IMR-90 (cell line): ENCODE measurements at regions not wholly inside any gene's neighbourhood (a gene's known extent, or its start where the extent isn't known, plus 50 kb on each side); places are given as distances from the start of the nearest gene placed in this dataset.

Experiments
- ATAC-seq: fragments of 200-7000 bp; cut with Tn5 transposase; 2 replicates; pipeline ENCODE4 v1.9.1; 2020; ENCODE audit warnings: low read depth, mild to moderate bottlenecking, moderate library complexity
- BruUV-seq: library from RNA; stranded (reverse); fragments of 400-500 nt; replicated peaks from 2 replicates; lab custom pipeline; 2021; lab: Mats Ljungman, UMichigan
- CTCF ChIA-PET: fragments of 300-600 bp; formaldehyde crosslinking; extraction: SDS; loops from one replicate; lab custom pipeline; 2021; ENCODE audit warnings: antibody characterized with exemption; lab: Yijun Ruan, JAX
- POLR2A ChIA-PET: fragments of 300-600 bp; sonication (Branson Sonifier 250); formaldehyde crosslinking; loops from one replicate; lab custom pipeline; 2022; ENCODE audit warnings: antibody characterized with exemption; ENCODE audit not compliant: unreplicated experiment; lab: Charles Lee
- DNase-seq: peaks from one replicate; pipeline ENCODE4 v3.0.0; 2013
- H2AFZ ChIP-seq: replicated peaks from 2 replicates; pipeline ENCODE3; 2013; ENCODE audit warnings: low read length, mild to moderate bottlenecking; ENCODE audit not compliant: poor library complexity
- H2AK5ac ChIP-seq: 2 replicates; pipeline ENCODE4 v1.6.1; 2013; ENCODE audit warnings: low read depth, low read length, inconsistent platforms
- H2AK9ac ChIP-seq: replicated peaks from 2 replicates; pipeline ENCODE3; 2013; ENCODE audit warnings: mild to moderate bottlenecking, low read depth, low read length, moderate library complexity; ENCODE audit not compliant: poor library complexity
- H2BK120ac ChIP-seq: 2 replicates; pipeline ENCODE4 v1.6.1; 2013; ENCODE audit warnings: low read depth, low read length, inconsistent platforms
- H2BK15ac ChIP-seq: 3 replicates; pipeline ENCODE4 v1.6.1; 2013; ENCODE audit warnings: low read depth, low read length, inconsistent platforms
- H2BK20ac ChIP-seq: 2 replicates; pipeline ENCODE4 v1.6.1; 2013; ENCODE audit warnings: low read depth, mild to moderate bottlenecking, inconsistent platforms, low read length, moderate library complexity
- H2BK5ac ChIP-seq: 2 replicates; pipeline ENCODE4 v1.6.1; 2013; ENCODE audit warnings: mild to moderate bottlenecking, low read depth, low read length, inconsistent platforms; ENCODE audit not compliant: poor library complexity, severe bottlenecking
- H3K14ac ChIP-seq: replicated peaks from 2 replicates; pipeline ENCODE4 v1.6.1; 2013; ENCODE audit warnings: low read depth, low read length, inconsistent platforms
- H3K18ac ChIP-seq: 2 replicates; pipeline ENCODE4 v1.6.1; 2013; ENCODE audit warnings: low read depth, low read length, control low read depth
- H3K23ac ChIP-seq: 2 replicates; pipeline ENCODE4 v1.6.1; 2013; ENCODE audit warnings: low read depth, low read length, inconsistent platforms
- H3K27ac ChIP-seq: 2 replicates; pipeline ENCODE4 v1.5.1; 2013; ENCODE audit warnings: mild to moderate bottlenecking, control low read depth, low read length; ENCODE audit not compliant: insufficient read depth
- H3K27me3 ChIP-seq: 2 replicates; pipeline ENCODE4 v1.6.1; 2013; ENCODE audit warnings: low read length; ENCODE audit not compliant: control insufficient read depth, insufficient read depth
- H3K36me3 ChIP-seq: 2 replicates; pipeline ENCODE4 v1.6.1; 2013; ENCODE audit warnings: low read length, mixed read lengths; ENCODE audit not compliant: control insufficient read depth, insufficient read depth
- H3K4ac ChIP-seq: 2 replicates; pipeline ENCODE4 v1.6.1; 2013; ENCODE audit warnings: low read depth, low read length, inconsistent platforms
- H3K4me1 ChIP-seq: 2 replicates; pipeline ENCODE4 v1.6.1; 2013; ENCODE audit warnings: low read length, mixed read lengths; ENCODE audit not compliant: control insufficient read depth, insufficient read depth
- H3K4me2 ChIP-seq: 2 replicates; pipeline ENCODE4 v1.6.1; 2013; ENCODE audit warnings: low read depth, mild to moderate bottlenecking, control low read depth, low read length, moderate library complexity
- H3K4me3 ChIP-seq: 2 replicates; pipeline ENCODE4 v1.5.1; 2013; ENCODE audit warnings: low read depth, mild to moderate bottlenecking, control low read depth, low read length, moderate library complexity; ENCODE audit not compliant: insufficient read depth
- H3K56ac ChIP-seq: 2 replicates; pipeline ENCODE4 v1.6.1; 2013; ENCODE audit warnings: low read length, inconsistent platforms; ENCODE audit not compliant: insufficient read depth; ENCODE audit errors: extremely low read depth
- H3K79me1 ChIP-seq, 2 experiments: 2 replicates each; pipeline ENCODE4 v1.6.1; 2013; ENCODE audit warnings: low read length in 2 of 2, inconsistent platforms in 1 of 2, low read depth in 1 of 2
- H3K9ac ChIP-seq: 2 replicates; pipeline ENCODE4 v1.6.1; 2013; ENCODE audit warnings: low read depth, low read length, control low read depth
- H3K9me1 ChIP-seq: 2 replicates; pipeline ENCODE4 v1.6.1; 2013; ENCODE audit warnings: low read length, inconsistent platforms; ENCODE audit not compliant: insufficient read depth
- H3K9me3 ChIP-seq: 2 replicates; pipeline ENCODE4 v1.6.1; 2013; ENCODE audit warnings: low read length; ENCODE audit not compliant: control insufficient read depth, insufficient read depth
- H4K20me1 ChIP-seq: 2 replicates; pipeline ENCODE4 v1.6.1; 2013; ENCODE audit warnings: low read length, inconsistent platforms; ENCODE audit not compliant: insufficient read depth
- H4K5ac ChIP-seq: 2 replicates; pipeline ENCODE4 v1.6.1; 2013; ENCODE audit warnings: mild to moderate bottlenecking, low read depth, low read length, control low read depth
- H4K8ac ChIP-seq, 2 experiments: 2 replicates each; pipeline ENCODE4 v1.6.1; 2013; ENCODE audit warnings: low read depth in 2 of 2, low read length in 2 of 2, control low read depth in 1 of 2, inconsistent platforms in 1 of 2
- H4K91ac ChIP-seq: 2 replicates; pipeline ENCODE4 v1.6.1; 2013; ENCODE audit warnings: low read depth, low read length, inconsistent platforms; ENCODE audit not compliant: insufficient read depth
- BHLHE40 ChIP-seq: fragments of 150-350 bp; IDR thresholded peaks from 2 replicates; pipeline ENCODE4 v1.6.1; 2016; ENCODE audit warnings: mild to moderate bottlenecking, low read depth, low read length
- CEBPB ChIP-seq: IDR thresholded peaks from 2 replicates; pipeline ENCODE4 v1.6.1; 2012; ENCODE audit warnings: low read depth, low read length, improper control_type of control experiment
- CHD1 ChIP-seq: IDR thresholded peaks from 2 replicates; pipeline ENCODE4 v1.6.1; 2012; ENCODE audit warnings: low read depth, low read length, improper control_type of control experiment
- FOS ChIP-seq: fragments of 150-350 bp; IDR thresholded peaks from 2 replicates; pipeline ENCODE4 v1.6.1; 2016; ENCODE audit warnings: low read depth, low read length
- MAFK ChIP-seq: IDR thresholded peaks from 2 replicates; pipeline ENCODE4 v1.6.1; 2012; ENCODE audit warnings: low read depth, low read length, improper control_type of control experiment
- MAZ ChIP-seq: IDR thresholded peaks from 2 replicates; pipeline ENCODE4 v1.6.1; 2012; ENCODE audit warnings: low read depth, mild to moderate bottlenecking, low read length, improper control_type of control experiment, moderate library complexity, borderline replicate concordance
- MXI1 ChIP-seq: IDR thresholded peaks from 2 replicates; pipeline ENCODE4 v1.6.1; 2012; ENCODE audit warnings: low read depth, mild to moderate bottlenecking, low read length, moderate library complexity, borderline replicate concordance
- NFE2L2 ChIP-seq: fragments of 150-350 bp; IDR thresholded peaks from 2 replicates; pipeline ENCODE4 v1.6.1; 2016; ENCODE audit warnings: low read depth, mild to moderate bottlenecking, low read length
- POLR2A ChIP-seq: IDR thresholded peaks from 2 replicates; pipeline ENCODE4 v1.6.1; 2012; ENCODE audit warnings: mild to moderate bottlenecking, low read depth, low read length
- RAD21 ChIP-seq: IDR thresholded peaks from 2 replicates; pipeline ENCODE4 v1.6.1; 2012; ENCODE audit warnings: low read length, improper control_type of control experiment
- RCOR1 ChIP-seq: IDR thresholded peaks from 2 replicates; pipeline ENCODE4 v1.6.1; 2012; ENCODE audit warnings: mild to moderate bottlenecking, low read length, improper control_type of control experiment; ENCODE audit not compliant: insufficient replicate concordance
- RFX5 ChIP-seq: IDR thresholded peaks from 2 replicates; pipeline ENCODE4 v1.8.0; 2012; ENCODE audit warnings: low read depth, mild to moderate bottlenecking, low read length, moderate library complexity
- SMC3 ChIP-seq: fragments of 150-350 bp; IDR thresholded peaks from 2 replicates; pipeline ENCODE4 v1.6.1; 2016; ENCODE audit warnings: low read depth, mild to moderate bottlenecking, antibody characterized with exemption, low read length, moderate library complexity
- WGBS, 2 experiments: methylation state at CpG; one replicate each; pipeline versions ENCODE4 v1.1.5 to v1.1.7; 2013; ENCODE audit warnings: missing lambda C conversion rate in 2 of 2; ENCODE audit not compliant: insufficient read length in 1 of 2; ENCODE audit errors: extremely low coverage in 2 of 2; 5-methylcytosine and 5-hydroxymethylcytosine counted together
- dilution Hi-C: fragments of 300-500 bp; cut with HindIII; formaldehyde crosslinking; loops from one replicate; pipeline ENCODE4 v1.14.3; 2018; ENCODE audit warnings: low sequenced_read_pairs; ENCODE audit not compliant: unreplicated experiment
- in situ Hi-C: fragments of 300-500 bp; cut with MboI; formaldehyde crosslinking; loops from 3 replicates; pipeline ENCODE4 v1.14.3; 2019; ENCODE audit warnings: low sequenced_read_pairs, inconsistent platforms, mixed read lengths
- intact Hi-C: fragments of 100-400 bp; cut with micrococcal nuclease; formaldehyde crosslinking; loops from 2 replicates; pipeline ENCODE4 v1.10.0; 2022
- TF ChIP-seq, protein P1 (sequence below): fragments of 150-350 bp; IDR thresholded peaks from 2 replicates; pipeline ENCODE4 v1.6.1; 2017; ENCODE audit warnings: mild to moderate bottlenecking, antibody characterized with exemption, low read length, low read depth
- TF ChIP-seq, protein P2 (sequence below): fragments of 150-350 bp; IDR thresholded peaks from 2 replicates; pipeline ENCODE4 v1.6.1; 2016; ENCODE audit warnings: low read depth, mild to moderate bottlenecking, low read length, moderate library complexity, borderline replicate concordance
- TF ChIP-seq, protein P3 (sequence below): conservative IDR thresholded peaks from 2 replicates; pipeline ENCODE4 v1.5.1; 2012; ENCODE audit warnings: mild to moderate bottlenecking, low read depth, low read length, improper control_type of control experiment

DNA sequence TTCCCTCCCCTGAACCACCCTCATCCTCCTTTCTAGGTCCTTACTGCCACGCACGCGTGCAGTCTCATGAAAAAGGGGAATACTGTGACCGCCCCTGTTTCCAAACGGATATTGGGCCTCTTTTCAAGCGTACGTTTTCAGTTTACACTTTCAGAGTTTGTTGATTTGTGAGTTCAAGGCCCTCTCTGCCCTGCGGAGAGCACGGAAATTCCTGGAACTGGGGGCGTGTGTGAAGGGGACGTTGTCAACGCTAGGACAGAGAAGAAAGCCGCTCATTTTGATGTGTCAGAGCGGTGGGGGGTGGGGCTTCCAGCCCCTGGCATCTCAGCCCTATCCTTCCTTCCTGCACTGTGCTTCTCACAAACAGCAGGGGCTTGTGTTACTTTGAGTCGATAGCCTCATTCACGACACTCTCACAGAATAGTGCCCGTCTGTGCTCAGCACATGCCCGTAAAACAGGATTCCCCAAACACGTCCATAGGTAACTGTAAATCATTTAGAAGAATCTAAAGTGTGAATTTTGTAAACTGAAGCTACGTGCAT lies 137.6 kb upstream of the PEG3 start:
- no peak overlapping the region for H2AFZ ChIP-seq
- H4K5ac ChIP-seq = no peak overlapping the region
- H3K79me1 ChIP-seq = no peaks in the 10 kb centered on the region
- H2BK5ac ChIP-seq = no peak overlapping the region
- H3K9ac ChIP-seq = no peak overlapping the region
- no peak overlapping the region for H2BK20ac ChIP-seq
- H2AK5ac ChIP-seq = no peak overlapping the region
- TF ChIP-seq MAZ (no peak), CEBPB (no peak), RCOR1 (no peak), SMC3 (no peak), POLR2A (no peak), MAFK (no peak), MXI1 (no peak), FOS (no peak), RAD21 (no peak), RFX5 (no peak), BHLHE40 (no peak), NFE2L2 (no peak), CHD1 (no peak)
- TF ChIP-seq, protein P1, sequence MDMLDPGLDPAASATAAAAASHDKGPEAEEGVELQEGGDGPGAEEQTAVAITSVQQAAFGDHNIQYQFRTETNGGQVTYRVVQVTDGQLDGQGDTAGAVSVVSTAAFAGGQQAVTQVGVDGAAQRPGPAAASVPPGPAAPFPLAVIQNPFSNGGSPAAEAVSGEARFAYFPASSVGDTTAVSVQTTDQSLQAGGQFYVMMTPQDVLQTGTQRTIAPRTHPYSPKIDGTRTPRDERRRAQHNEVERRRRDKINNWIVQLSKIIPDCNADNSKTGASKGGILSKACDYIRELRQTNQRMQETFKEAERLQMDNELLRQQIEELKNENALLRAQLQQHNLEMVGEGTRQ = no peak
- TF ChIP-seq, protein P2, sequence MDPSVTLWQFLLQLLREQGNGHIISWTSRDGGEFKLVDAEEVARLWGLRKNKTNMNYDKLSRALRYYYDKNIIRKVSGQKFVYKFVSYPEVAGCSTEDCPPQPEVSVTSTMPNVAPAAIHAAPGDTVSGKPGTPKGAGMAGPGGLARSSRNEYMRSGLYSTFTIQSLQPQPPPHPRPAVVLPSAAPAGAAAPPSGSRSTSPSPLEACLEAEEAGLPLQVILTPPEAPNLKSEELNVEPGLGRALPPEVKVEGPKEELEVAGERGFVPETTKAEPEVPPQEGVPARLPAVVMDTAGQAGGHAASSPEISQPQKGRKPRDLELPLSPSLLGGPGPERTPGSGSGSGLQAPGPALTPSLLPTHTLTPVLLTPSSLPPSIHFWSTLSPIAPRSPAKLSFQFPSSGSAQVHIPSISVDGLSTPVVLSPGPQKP = no peak
- TF ChIP-seq, protein P3, sequence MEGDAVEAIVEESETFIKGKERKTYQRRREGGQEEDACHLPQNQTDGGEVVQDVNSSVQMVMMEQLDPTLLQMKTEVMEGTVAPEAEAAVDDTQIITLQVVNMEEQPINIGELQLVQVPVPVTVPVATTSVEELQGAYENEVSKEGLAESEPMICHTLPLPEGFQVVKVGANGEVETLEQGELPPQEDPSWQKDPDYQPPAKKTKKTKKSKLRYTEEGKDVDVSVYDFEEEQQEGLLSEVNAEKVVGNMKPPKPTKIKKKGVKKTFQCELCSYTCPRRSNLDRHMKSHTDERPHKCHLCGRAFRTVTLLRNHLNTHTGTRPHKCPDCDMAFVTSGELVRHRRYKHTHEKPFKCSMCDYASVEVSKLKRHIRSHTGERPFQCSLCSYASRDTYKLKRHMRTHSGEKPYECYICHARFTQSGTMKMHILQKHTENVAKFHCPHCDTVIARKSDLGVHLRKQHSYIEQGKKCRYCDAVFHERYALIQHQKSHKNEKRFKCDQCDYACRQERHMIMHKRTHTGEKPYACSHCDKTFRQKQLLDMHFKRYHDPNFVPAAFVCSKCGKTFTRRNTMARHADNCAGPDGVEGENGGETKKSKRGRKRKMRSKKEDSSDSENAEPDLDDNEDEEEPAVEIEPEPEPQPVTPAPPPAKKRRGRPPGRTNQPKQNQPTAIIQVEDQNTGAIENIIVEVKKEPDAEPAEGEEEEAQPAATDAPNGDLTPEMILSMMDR = no peak
- no peak overlapping the region for H2BK15ac ChIP-seq
- H3K4me1 ChIP-seq = no peaks in the 10 kb centered on the region
- WGBS, 2 experiments = 33% methylated on average over 2 of the region's 20 CpGs; no CpG with 5 or more reads in 1 of the 2 experiments
- H3K36me3 ChIP-seq = no peaks in the 10 kb centered on the region
- ATAC-seq = no peak
- no peak overlapping the region for H2AK9ac ChIP-seq
- H3K27ac ChIP-seq = no peak overlapping the region
- no peaks in the 10 kb centered on the region for H3K9me1 ChIP-seq
- H3K4me2 ChIP-seq = no peak overlapping the region
- POLR2A ChIA-PET = no interaction called here
- H4K8ac ChIP-seq = no peak overlapping the region
- no peak overlapping the region for H4K91ac ChIP-seq
- H3K4ac ChIP-seq = no peak overlapping the region
- H2BK120ac ChIP-seq = no peak overlapping the region
- no peaks in the 10 kb centered on the region for H3K27me3 ChIP-seq
- no peak overlapping the region for H3K4me3 ChIP-seq
- intact Hi-C loops = no loop called here
- dilution Hi-C loops = no loop called here
- no peak overlapping the region for H3K14ac ChIP-seq
- no peak overlapping the region for H3K23ac ChIP-seq
- no peak overlapping the region for H3K56ac ChIP-seq
- no peak overlapping the region for H3K18ac ChIP-seq
- CTCF ChIA-PET = no interaction called here
- peaks cover 51% of the 10 kb centered on the region for H3K9me3 ChIP-seq
- DNase-seq = no peak
- BruUV-seq = no TSS peak
- no peaks in the 10 kb centered on the region for H4K20me1 ChIP-seq
- in situ Hi-C loops = no loop called here
